ENCODE measurements at regions not wholly inside any gene's neighbourhood (a gene's known extent, or its start where the extent isn't known, plus 50 kb on each side); places are given as distances from the start of the nearest gene placed in this dataset.

GRCh38 chr11:110859998-110860397, 147.8 kb upstream of the ARHGAP20 start:
- TF ChIP-seq CTCF (IDR thresholded peaks at IDR 0.05) (no peak), POLR2A (IDR thresholded peaks at IDR 0.05) (no peak)
